ENCODE measurements at regions not wholly inside any gene's neighbourhood (a gene's known extent, or its start where the extent isn't known, plus 50 kb on each side); places are given as distances from the start of the nearest gene placed in this dataset.

GRCh38 chr7:43015301-43015700, 83.1 kb downstream of the MRPL32 start:
- H3K9ac ChIP-seq (replicated peaks; ENCODE audit: extremely low read depth, insufficient read depth, low read length), result no peak overlapping the region
- no peaks in the 10 kb centered on the region for H3K36me3 ChIP-seq (ENCODE audit: control insufficient read depth in 2 of 2, extremely low read depth in 1 of 2, insufficient read depth in 2 of 2, low read length in 2 of 2)
- POLR2A ChIA-PET, result no interaction called here
- no peak overlapping the region for H2AFZ ChIP-seq (ENCODE audit: low read depth, low read length)
- H3K4me1 ChIP-seq (ENCODE audit: control insufficient read depth, extremely low read depth, insufficient read depth, low read length), result no peaks in the 10 kb centered on the region
- dilution Hi-C loops (cut with MboI; ENCODE audit: extremely low pct_ligation_motif_present, low sequenced_read_pairs), result no loop called here
- H3K4me2 ChIP-seq (ENCODE audit: insufficient read depth, low read length), result no peak overlapping the region
- H3K9me1 ChIP-seq (replicated peaks; ENCODE audit: control insufficient read depth, extremely low read depth, insufficient read depth, low read length), result no peaks in the 10 kb centered on the region
- intact Hi-C loops (cut with micrococcal nuclease), result no loop called here
- CTCF ChIA-PET, result no interaction called here
- no peaks in the 10 kb centered on the region for H3K27me3 ChIP-seq (ENCODE audit: control insufficient read depth in 2 of 2, insufficient read depth in 2 of 2, low read length in 2 of 2)
- no peaks in the 10 kb centered on the region for H3K9me3 ChIP-seq (replicated peaks; ENCODE audit: control insufficient read depth, insufficient read depth, low read length)
- H3K79me2 ChIP-seq (ENCODE audit: control insufficient read depth, insufficient read depth, low read length), result no peaks in the 10 kb centered on the region
- H3K27ac ChIP-seq (ENCODE audit: insufficient read depth, low read depth, low read length), result no peak overlapping the region
- BruUV-seq (replicated peaks), result no TSS peak
- no peak overlapping the region for H3K4me3 ChIP-seq (replicated peaks in 1 of 3; ENCODE audit: insufficient read depth in 1 of 3, low read depth in 1 of 3, low read length in 3 of 3)
- FAIRE-seq, result no peak
- TF ChIP-seq GATA2 (IDR thresholded peaks at IDR 0.05; ENCODE audit: insufficient read depth, insufficient read length, low read depth, low read length) (no peak), MAX (IDR thresholded peaks at IDR 0.05; ENCODE audit: insufficient read depth, insufficient read length) (no peak), EZH2 (IDR thresholded peaks at IDR 0.05; ENCODE audit: borderline replicate concordance, low read depth, low read length, severe bottlenecking) (no peak), POLR2AphosphoS5 (IDR thresholded peaks at IDR 0.05; ENCODE audit: insufficient read depth, low read depth, low read length) (no peak), POLR2A (IDR thresholded peaks at IDR 0.05; ENCODE audit: low read depth, low read length) (no peak), JUN (IDR thresholded peaks at IDR 0.05; ENCODE audit: borderline replicate concordance, insufficient read depth, insufficient read length, low read depth) (no peak), MYC (IDR thresholded peaks at IDR 0.05; ENCODE audit: low read depth, low read length) (no peak), FOS (IDR thresholded peaks at IDR 0.05; ENCODE audit: borderline replicate concordance, insufficient read depth, low read length) (no peak), CTCF (IDR thresholded peaks at IDR 0.05; ENCODE audit: extremely low read depth in 1 of 2, insufficient read depth in 1 of 2, low read depth in 1 of 2, low read length in 2 of 2) (no peak)
- H4K20me1 ChIP-seq (replicated peaks; ENCODE audit: control insufficient read depth, extremely low read depth, insufficient read depth, low read length), result no peaks in the 10 kb centered on the region
- no peak for DNase-seq (ENCODE audit: low read depth, low spot score)

All from endothelial cell of umbilical vein (primary cell).